GM12878 (cell line): ENCODE measurements at regions not wholly inside any gene's neighbourhood (a gene's known extent, or its start where the extent isn't known, plus 50 kb on each side); places are given as distances from the start of the nearest gene placed in this dataset.

Source experiments
- BCL11A ChIP-seq: IDR thresholded peaks from 2 replicates; pipeline ENCODE4 v1.6.1; 2011; ENCODE audit warnings: low read depth, low read length
- EGR1 ChIP-seq, 2 experiments: IDR thresholded peaks; 1 replicate in 1 of 2; 2 replicates in 1 of 2; pipeline ENCODE4 v1.6.1; 2011 to 2012; ENCODE audit warnings: low read depth in 2 of 2, low read length in 2 of 2, borderline replicate concordance in 1 of 2, mild to moderate bottlenecking in 1 of 2, moderate library complexity in 1 of 2
- ETV6 ChIP-seq, 2 experiments: fragments of 450-650 bp in 1 of 2; IDR thresholded peaks in 1 of 2; conservative IDR thresholded peaks in 1 of 2; 2 replicates each; pipeline ENCODE4 v1.6.1; 2014; ENCODE audit warnings: antibody characterized with exemption in 1 of 2, borderline replicate concordance in 1 of 2, low read depth in 1 of 2, mild to moderate bottlenecking in 1 of 2, moderate library complexity in 1 of 2
- FOXM1 ChIP-seq: IDR thresholded peaks from 2 replicates; pipeline ENCODE4 v1.6.1; 2012; ENCODE audit warnings: low read depth, mild to moderate bottlenecking, inconsistent platforms, low read length, moderate library complexity
- HCFC1 ChIP-seq: fragments of 150-350 bp; IDR thresholded peaks from 2 replicates; pipeline ENCODE4 v1.6.1; 2014; ENCODE audit warnings: low read length
- IKZF2 ChIP-seq, 2 experiments: fragments of 450-650 bp; IDR thresholded peaks; 2 replicates each; pipeline ENCODE4 v1.6.1; 2017; ENCODE audit warnings: mild to moderate bottlenecking in 2 of 2, moderate library complexity in 2 of 2
- JUNB ChIP-seq: IDR thresholded peaks from 2 replicates; pipeline ENCODE4 v1.6.1; 2016; ENCODE audit warnings: antibody characterized with exemption, mild to moderate bottlenecking
- MEF2A ChIP-seq: IDR thresholded peaks from 2 replicates; pipeline ENCODE4 v1.6.1; 2011; ENCODE audit warnings: low read depth, mild to moderate bottlenecking, low read length, moderate library complexity; ENCODE audit not compliant: insufficient read depth
- NFIC ChIP-seq: IDR thresholded peaks from 2 replicates; pipeline ENCODE4 v1.6.1; 2012; ENCODE audit warnings: low read depth, mild to moderate bottlenecking, inconsistent platforms, low read length, moderate library complexity
- RBBP5 ChIP-seq: fragments of 200-600 bp; sonication (generic); conservative IDR thresholded peaks from 2 replicates; pipeline ENCODE4 v1.6.1; 2016
- RUNX3 ChIP-seq: IDR thresholded peaks from 2 replicates; pipeline ENCODE4 v1.6.1; 2012; ENCODE audit warnings: low read length, inconsistent platforms
- SREBF1 ChIP-seq: IDR thresholded peaks from 2 replicates; pipeline ENCODE4 v1.6.1; 2012; ENCODE audit warnings: mild to moderate bottlenecking, low read length
- SREBF2 ChIP-seq: IDR thresholded peaks from 2 replicates; pipeline ENCODE4 v1.6.1; 2012; ENCODE audit warnings: mild to moderate bottlenecking, low read length
- YY1 ChIP-seq: IDR thresholded peaks from 2 replicates; pipeline ENCODE4 v1.6.1; 2011; ENCODE audit warnings: low read depth, mild to moderate bottlenecking, low read length
- ZBED1 ChIP-seq: IDR thresholded peaks from 2 replicates; pipeline ENCODE4 v1.6.1; 2016; ENCODE audit warnings: borderline replicate concordance
- ZNF217 ChIP-seq: fragments of 450-650 bp; IDR thresholded peaks from 2 replicates; pipeline ENCODE4 v1.6.1; 2017; ENCODE audit warnings: antibody characterized with exemption, mild to moderate bottlenecking
- TF ChIP-seq, protein P1 (sequence below): fragments of 450-650 bp; IDR thresholded peaks from 2 replicates; pipeline ENCODE4 v1.6.1; 2018; ENCODE audit warnings: mild to moderate bottlenecking, low read depth, moderate library complexity; ENCODE audit not compliant: partially characterized antibody
- TF ChIP-seq, protein P2 (sequence below): fragments of 450-650 bp; IDR thresholded peaks from 2 replicates; pipeline ENCODE4 v1.6.1; 2014; ENCODE audit warnings: mild to moderate bottlenecking
- TF ChIP-seq, protein P3 (sequence below): fragments of 450-650 bp; formaldehyde crosslinking; IDR thresholded peaks from 2 replicates; pipeline ENCODE4 v1.4.0; 2022; ENCODE audit warnings: mild to moderate bottlenecking, moderate library complexity
- TF ChIP-seq, protein P4 (sequence below): IDR thresholded peaks from 2 replicates; pipeline ENCODE4 v1.6.1; 2012; ENCODE audit warnings: mild to moderate bottlenecking, low read depth, low read length

DNA sequence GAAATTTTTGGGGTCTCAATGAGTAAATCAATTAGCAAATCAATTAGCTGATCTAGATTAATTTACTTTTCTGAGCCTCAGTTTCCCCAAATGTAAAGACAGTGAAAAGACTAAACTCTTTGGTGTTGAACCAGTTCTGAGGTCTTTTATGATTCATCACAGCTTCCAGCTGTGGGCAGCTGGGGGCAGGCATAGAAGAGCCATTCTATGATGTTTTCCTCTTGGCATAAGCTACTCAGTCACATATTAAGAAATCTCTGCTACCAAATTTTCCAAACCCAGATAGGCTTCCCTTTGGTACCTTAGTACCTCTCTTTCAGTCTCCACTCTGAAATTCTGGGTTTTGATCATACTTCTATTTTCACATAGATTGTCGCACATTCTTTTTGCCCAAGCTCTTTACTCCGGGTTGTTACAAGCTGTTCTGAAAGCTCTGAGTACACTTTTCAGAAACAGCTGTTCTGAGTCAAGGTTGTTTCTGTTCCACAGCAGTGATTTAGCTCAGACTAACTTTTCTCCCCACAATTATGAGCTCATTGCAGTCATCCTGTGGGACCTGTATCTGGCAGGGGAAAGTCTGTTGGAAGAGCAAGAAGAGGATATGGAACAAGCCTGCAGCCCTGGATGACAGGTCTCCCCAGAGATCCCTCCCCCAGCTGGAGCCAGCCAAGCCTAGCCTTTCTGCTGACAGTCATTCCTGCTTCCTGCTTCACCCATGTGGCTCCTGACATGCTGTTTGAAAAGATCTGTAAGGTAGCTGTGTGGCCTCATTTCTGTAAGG, 599.6 kb upstream of the GHITM start (continued):
- TF ChIP-seq, protein P1, sequence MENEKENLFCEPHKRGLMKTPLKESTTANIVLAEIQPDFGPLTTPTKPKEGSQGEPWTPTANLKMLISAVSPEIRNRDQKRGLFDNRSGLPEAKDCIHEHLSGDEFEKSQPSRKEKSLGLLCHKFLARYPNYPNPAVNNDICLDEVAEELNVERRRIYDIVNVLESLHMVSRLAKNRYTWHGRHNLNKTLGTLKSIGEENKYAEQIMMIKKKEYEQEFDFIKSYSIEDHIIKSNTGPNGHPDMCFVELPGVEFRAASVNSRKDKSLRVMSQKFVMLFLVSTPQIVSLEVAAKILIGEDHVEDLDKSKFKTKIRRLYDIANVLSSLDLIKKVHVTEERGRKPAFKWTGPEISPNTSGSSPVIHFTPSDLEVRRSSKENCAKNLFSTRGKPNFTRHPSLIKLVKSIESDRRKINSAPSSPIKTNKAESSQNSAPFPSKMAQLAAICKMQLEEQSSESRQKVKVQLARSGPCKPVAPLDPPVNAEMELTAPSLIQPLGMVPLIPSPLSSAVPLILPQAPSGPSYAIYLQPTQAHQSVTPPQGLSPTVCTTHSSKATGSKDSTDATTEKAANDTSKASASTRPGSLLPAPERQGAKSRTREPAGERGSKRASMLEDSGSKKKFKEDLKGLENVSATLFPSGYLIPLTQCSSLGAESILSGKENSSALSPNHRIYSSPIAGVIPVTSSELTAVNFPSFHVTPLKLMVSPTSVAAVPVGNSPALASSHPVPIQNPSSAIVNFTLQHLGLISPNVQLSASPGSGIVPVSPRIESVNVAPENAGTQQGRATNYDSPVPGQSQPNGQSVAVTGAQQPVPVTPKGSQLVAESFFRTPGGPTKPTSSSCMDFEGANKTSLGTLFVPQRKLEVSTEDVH = no peak
- TF ChIP-seq YY1 = no peak
- peak; percentile 63; the same call in 1 of the 2 replicates for TF ChIP-seq RUNX3
- TF ChIP-seq ZBED1 = no peak
- TF ChIP-seq BCL11A = peak; percentile 5; the same call in 1 of the 2 replicates
- TF ChIP-seq, protein P2, sequence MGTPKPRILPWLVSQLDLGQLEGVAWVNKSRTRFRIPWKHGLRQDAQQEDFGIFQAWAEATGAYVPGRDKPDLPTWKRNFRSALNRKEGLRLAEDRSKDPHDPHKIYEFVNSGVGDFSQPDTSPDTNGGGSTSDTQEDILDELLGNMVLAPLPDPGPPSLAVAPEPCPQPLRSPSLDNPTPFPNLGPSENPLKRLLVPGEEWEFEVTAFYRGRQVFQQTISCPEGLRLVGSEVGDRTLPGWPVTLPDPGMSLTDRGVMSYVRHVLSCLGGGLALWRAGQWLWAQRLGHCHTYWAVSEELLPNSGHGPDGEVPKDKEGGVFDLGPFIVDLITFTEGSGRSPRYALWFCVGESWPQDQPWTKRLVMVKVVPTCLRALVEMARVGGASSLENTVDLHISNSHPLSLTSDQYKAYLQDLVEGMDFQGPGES = no peak
- TF ChIP-seq MEF2A = 0 out of 2 replicates have a peak, but pooled peaks have one; percentile 11
- TF ChIP-seq ZNF217 = no peak
- peak; percentile 85; a peak in 2 of 4 replicates for TF ChIP-seq IKZF2 (IDR thresholded peaks at IDR 0.05)
- TF ChIP-seq JUNB = peak; percentile 70; the same call in 1 of the 2 replicates
- TF ChIP-seq SREBF2 = no peak
- no peak for TF ChIP-seq SREBF1
- TF ChIP-seq NFIC = peak; percentile 84; the same call in 1 of the 2 replicates
- TF ChIP-seq, protein P3, sequence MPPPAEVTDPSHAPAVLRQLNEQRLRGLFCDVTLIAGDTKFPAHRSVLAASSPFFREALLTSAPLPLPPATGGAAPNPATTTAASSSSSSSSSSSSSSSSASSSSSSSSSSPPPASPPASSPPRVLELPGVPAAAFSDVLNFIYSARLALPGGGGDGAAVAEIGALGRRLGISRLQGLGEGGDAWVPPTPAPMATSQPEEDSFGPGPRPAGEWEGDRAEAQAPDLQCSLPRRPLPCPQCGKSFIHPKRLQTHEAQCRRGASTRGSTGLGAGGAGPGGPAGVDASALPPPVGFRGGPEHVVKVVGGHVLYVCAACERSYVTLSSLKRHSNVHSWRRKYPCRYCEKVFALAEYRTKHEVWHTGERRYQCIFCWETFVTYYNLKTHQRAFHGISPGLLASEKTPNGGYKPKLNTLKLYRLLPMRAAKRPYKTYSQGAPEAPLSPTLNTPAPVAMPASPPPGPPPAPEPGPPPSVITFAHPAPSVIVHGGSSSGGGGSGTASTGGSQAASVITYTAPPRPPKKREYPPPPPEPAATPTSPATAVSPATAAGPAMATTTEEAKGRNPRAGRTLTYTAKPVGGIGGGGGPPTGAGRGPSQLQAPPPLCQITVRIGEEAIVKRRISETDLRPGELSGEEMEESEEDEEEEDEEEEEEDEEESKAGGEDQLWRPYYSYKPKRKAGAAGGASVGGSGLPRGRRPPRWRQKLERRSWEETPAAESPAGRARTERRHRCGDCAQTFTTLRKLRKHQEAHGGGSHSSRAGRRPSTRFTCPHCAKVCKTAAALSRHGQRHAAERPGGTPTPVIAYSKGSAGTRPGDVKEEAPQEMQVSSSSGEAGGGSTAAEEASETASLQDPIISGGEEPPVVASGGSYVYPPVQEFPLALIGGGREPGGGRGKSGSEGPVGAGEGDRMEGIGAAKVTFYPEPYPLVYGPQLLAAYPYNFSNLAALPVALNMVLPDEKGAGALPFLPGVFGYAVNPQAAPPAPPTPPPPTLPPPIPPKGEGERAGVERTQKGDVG (CRISPR knock-in tag) = no peak
- peak; percentile 46; the same call in 1 of the 2 replicates for TF ChIP-seq FOXM1
- TF ChIP-seq RBBP5 = no peak
- TF ChIP-seq, protein P4, sequence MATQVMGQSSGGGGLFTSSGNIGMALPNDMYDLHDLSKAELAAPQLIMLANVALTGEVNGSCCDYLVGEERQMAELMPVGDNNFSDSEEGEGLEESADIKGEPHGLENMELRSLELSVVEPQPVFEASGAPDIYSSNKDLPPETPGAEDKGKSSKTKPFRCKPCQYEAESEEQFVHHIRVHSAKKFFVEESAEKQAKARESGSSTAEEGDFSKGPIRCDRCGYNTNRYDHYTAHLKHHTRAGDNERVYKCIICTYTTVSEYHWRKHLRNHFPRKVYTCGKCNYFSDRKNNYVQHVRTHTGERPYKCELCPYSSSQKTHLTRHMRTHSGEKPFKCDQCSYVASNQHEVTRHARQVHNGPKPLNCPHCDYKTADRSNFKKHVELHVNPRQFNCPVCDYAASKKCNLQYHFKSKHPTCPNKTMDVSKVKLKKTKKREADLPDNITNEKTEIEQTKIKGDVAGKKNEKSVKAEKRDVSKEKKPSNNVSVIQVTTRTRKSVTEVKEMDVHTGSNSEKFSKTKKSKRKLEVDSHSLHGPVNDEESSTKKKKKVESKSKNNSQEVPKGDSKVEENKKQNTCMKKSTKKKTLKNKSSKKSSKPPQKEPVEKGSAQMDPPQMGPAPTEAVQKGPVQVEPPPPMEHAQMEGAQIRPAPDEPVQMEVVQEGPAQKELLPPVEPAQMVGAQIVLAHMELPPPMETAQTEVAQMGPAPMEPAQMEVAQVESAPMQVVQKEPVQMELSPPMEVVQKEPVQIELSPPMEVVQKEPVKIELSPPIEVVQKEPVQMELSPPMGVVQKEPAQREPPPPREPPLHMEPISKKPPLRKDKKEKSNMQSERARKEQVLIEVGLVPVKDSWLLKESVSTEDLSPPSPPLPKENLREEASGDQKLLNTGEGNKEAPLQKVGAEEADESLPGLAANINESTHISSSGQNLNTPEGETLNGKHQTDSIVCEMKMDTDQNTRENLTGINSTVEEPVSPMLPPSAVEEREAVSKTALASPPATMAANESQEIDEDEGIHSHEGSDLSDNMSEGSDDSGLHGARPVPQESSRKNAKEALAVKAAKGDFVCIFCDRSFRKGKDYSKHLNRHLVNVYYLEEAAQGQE = no peak
- TF ChIP-seq EGR1 (IDR thresholded peaks at IDR 0.05; ENCODE audit: borderline replicate concordance in 1 of 2, low read depth in 2 of 2, low read length in 2 of 2) = no peak
- TF ChIP-seq ETV6 (conservative IDR thresholded peaks at IDR 0.05 in 1 of 2, IDR thresholded peaks at IDR 0.05 in 1 of 2; ENCODE audit: borderline replicate concordance in 1 of 2, low read depth in 1 of 2) = peak in 1 of 2 experiments; percentile 68; a peak in 2 of 4 replicates
- TF ChIP-seq HCFC1 = no peak
